Nephron progenitor cell (in vitro differentiated cells): ENCODE measurements at regions not wholly inside any gene's neighbourhood (a gene's known extent, or its start where the extent isn't known, plus 50 kb on each side); places are given as distances from the start of the nearest gene placed in this dataset.

Experiments used
- DNase-seq: peaks from one replicate; pipeline ENCODE4 v3.0.0; 2021
- H3K27ac Mint-ChIP-seq: 2 replicates; pipeline ENCODE4 v1.8.0; 2021; ENCODE audit warnings: mild to moderate bottlenecking, moderate library complexity, mixed read lengths
- H3K27me3 Mint-ChIP-seq: 2 replicates; pipeline ENCODE4 v1.8.0; 2021; ENCODE audit warnings: mild to moderate bottlenecking, low read depth, mixed read lengths; ENCODE audit not compliant: poor library complexity
- H3K36me3 Mint-ChIP-seq: 2 replicates; pipeline ENCODE4 v1.8.0; 2021; ENCODE audit warnings: low read depth, mixed read lengths
- H3K4me1 Mint-ChIP-seq: 2 replicates; pipeline ENCODE4 v1.8.0; 2021; ENCODE audit warnings: mixed read lengths
- H3K4me3 Mint-ChIP-seq: 2 replicates; pipeline ENCODE4 v1.8.0; 2021; ENCODE audit warnings: mild to moderate bottlenecking, moderate library complexity, mixed read lengths
- H3K9me3 Mint-ChIP-seq: 2 replicates; pipeline ENCODE4 v1.8.0; 2021; ENCODE audit warnings: mild to moderate bottlenecking, moderate library complexity, mixed read lengths
- CTCF ChIP-seq: fragments of 200-600 bp; sonication (generic); IDR thresholded peaks from 2 replicates; pipeline ENCODE4 v1.5.0; 2021; ENCODE audit warnings: antibody characterized with exemption

GRCh38 chr2:83725735-83726134, 733.3 kb downstream of the SUCLG1 start:
- Mint-ChIP-seq H3K27me3 (no peaks in the 10 kb centered on the region), H3K36me3 (no peaks in the 10 kb centered on the region), H3K4me3 (no peak overlapping the region), H3K9me3 (no peaks in the 10 kb centered on the region), H3K27ac (no peak overlapping the region), H3K4me1 (no peaks in the 10 kb centered on the region)
- no peak for TF ChIP-seq CTCF
- no peak for DNase-seq

GRCh38 chr2:83705146-83705545, 753.9 kb downstream of the SUCLG1 start:
- Mint-ChIP-seq H3K27me3 (no peaks in the 10 kb centered on the region), H3K4me1 (no peaks in the 10 kb centered on the region), H3K36me3 (no peaks in the 10 kb centered on the region), H3K27ac (no peak overlapping the region), H3K4me3 (no peak overlapping the region), H3K9me3 (no peaks in the 10 kb centered on the region)
- no peak for TF ChIP-seq CTCF
- DNase-seq: no peak

GRCh38 chr2:83703598-83703997, 755.5 kb downstream of the SUCLG1 start:
- no peaks in the 10 kb centered on the region for H3K9me3 Mint-ChIP-seq
- no peak overlapping the region for H3K4me3 Mint-ChIP-seq
- DNase-seq: no peak
- no peak overlapping the region for H3K27ac Mint-ChIP-seq
- H3K36me3 Mint-ChIP-seq: no peaks in the 10 kb centered on the region
- no peak for TF ChIP-seq CTCF
- H3K27me3 Mint-ChIP-seq: no peaks in the 10 kb centered on the region
- H3K4me1 Mint-ChIP-seq: no peaks in the 10 kb centered on the region

- no peak for TF ChIP-seq CTCF
- Mint-ChIP-seq H3K4me1 (no peaks in the 10 kb centered on the region), H3K27ac (no peak overlapping the region), H3K4me3 (no peak overlapping the region), H3K36me3 (no peaks in the 10 kb centered on the region), H3K27me3 (peaks cover 4% of the 10 kb centered on the region), H3K9me3 (no peaks in the 10 kb centered on the region)
- DNase-seq: no peak
Observed at GRCh38 chr2:83696838-83697237, 762.2 kb downstream of the SUCLG1 start.

GRCh38 chr2:83695530-83695929, 763.5 kb downstream of the SUCLG1 start:
- H3K4me1 Mint-ChIP-seq: no peaks in the 10 kb centered on the region
- DNase-seq: no peak
- peaks cover 4% of the 10 kb centered on the region for H3K27me3 Mint-ChIP-seq
- H3K27ac Mint-ChIP-seq: no peak overlapping the region
- no peaks in the 10 kb centered on the region for H3K9me3 Mint-ChIP-seq
- no peaks in the 10 kb centered on the region for H3K36me3 Mint-ChIP-seq
- no peak for TF ChIP-seq CTCF
- H3K4me3 Mint-ChIP-seq: no peak overlapping the region

- Mint-ChIP-seq H3K36me3 (no peaks in the 10 kb centered on the region), H3K4me3 (no peak overlapping the region), H3K4me1 (no peaks in the 10 kb centered on the region), H3K27ac (no peak overlapping the region), H3K27me3 (peaks cover 4% of the 10 kb centered on the region), H3K9me3 (no peaks in the 10 kb centered on the region)
- no peak for DNase-seq
- TF ChIP-seq CTCF: no peak
Observed at GRCh38 chr2:83695037-83695436, 764.0 kb downstream of the SUCLG1 start.
